ENCODE measurements at regions not wholly inside any gene's neighbourhood (a gene's known extent, or its start where the extent isn't known, plus 50 kb on each side); places are given as distances from the start of the nearest gene placed in this dataset.

- TF ChIP-seq EZH2 (IDR thresholded peaks at IDR 0.05; ENCODE audit: borderline replicate concordance, insufficient read depth, low read depth, low read length, poor library complexity, severe bottlenecking), result no peak
- no peak for TF ChIP-seq CTCF (IDR thresholded peaks at IDR 0.05)
Measured at GRCh38 chr2:152971685-152972084, 253.3 kb downstream of the ARL6IP6 start.
